ACHN (cell line): ENCODE measurements at regions not wholly inside any gene's neighbourhood (a gene's known extent, or its start where the extent isn't known, plus 50 kb on each side); places are given as distances from the start of the nearest gene placed in this dataset.
A peak's percentile ranks its signal among the peaks of the same experiment; 100 is the strongest.
"Not testable (repeated sequence)": the region's sequence is repeated elsewhere in the genome, so short reads cannot be mapped to it uniquely, and the experiment has no call there.

Experiments used
- DNase-seq: peaks from one replicate; pipeline ENCODE4 v3.0.0-alpha.2; 2015
- in situ Hi-C: cut with HindIII; loops from 2 replicates; pipeline ENCODE4 v1.10.0; 2017; ENCODE audit warnings: low sequenced_read_pairs, low pct_ligation_motif_present, low pct_unique_long_range_greater_than_20kb

- in situ Hi-C loops, result no loop called here
- DNase-seq, result peak; percentile 97
These were observed 518.6 kb upstream of the ZP4 start for GRCh38 chr1:238409191-238409850.

GRCh38 chr1:238408737-238409136 lies 518.0 kb upstream of the ZP4 start:
- no peak for DNase-seq

GRCh38 chr1:238406098-238406860 lies 515.6 kb upstream of the ZP4 start:
- no peak for DNase-seq
- in situ Hi-C loops, result no loop called here

More at GRCh38 chr1:238408737-238409136, 518.0 kb upstream of the ZP4 start:
- in situ Hi-C loops, result no loop called here

GRCh38 chr1:238404921-238405320 lies 514.2 kb upstream of the ZP4 start:
- DNase-seq, result no peak
- in situ Hi-C loops, result no loop called here

- DNase-seq, result no peak
- in situ Hi-C loops, result no loop called here
These were observed 513.8 kb upstream of the ZP4 start for GRCh38 chr1:238404481-238404880.

- in situ Hi-C loops, result no loop called here
These were observed 510.4 kb upstream of the ZP4 start for GRCh38 chr1:238401144-238401543.

GRCh38 chr1:238399558-238399957 lies 508.8 kb upstream of the ZP4 start:
- no peak for DNase-seq
- in situ Hi-C loops, result no loop called here

More at GRCh38 chr1:238401144-238401543, 510.4 kb upstream of the ZP4 start:
- no peak for DNase-seq

GRCh38 chr1:238396140-238396539 lies 505.4 kb upstream of the ZP4 start:
- in situ Hi-C loops, result no loop called here
- no peak for DNase-seq

GRCh38 chr1:238384381-238384780 lies 493.7 kb upstream of the ZP4 start:
- in situ Hi-C loops, result no loop called here
- DNase-seq, result no peak

- no peak for DNase-seq
- in situ Hi-C loops, result no loop called here
These were observed 489.4 kb upstream of the ZP4 start for GRCh38 chr1:238380167-238380566.

- DNase-seq, in situ Hi-C loops: not testable (repeated sequence)
These were observed 488.7 kb upstream of the ZP4 start for GRCh38 chr1:238379446-238379845.

GRCh38 chr1:238377280-238377919 lies 486.7 kb upstream of the ZP4 start:
- DNase-seq, result no peak
- in situ Hi-C loops, result no loop called here

GRCh38 chr1:238370599-238370998 lies 479.9 kb upstream of the ZP4 start:
- DNase-seq, result no peak
- in situ Hi-C loops, result no loop called here

GRCh38 chr1:238364214-238364892 lies 473.6 kb upstream of the ZP4 start:
- DNase-seq, result no peak
- in situ Hi-C loops, result no loop called here

GRCh38 chr1:238360474-238360873 lies 469.8 kb upstream of the ZP4 start:
- no peak for DNase-seq
- in situ Hi-C loops, result no loop called here

GRCh38 chr1:238350471-238350870 lies 459.7 kb upstream of the ZP4 start:
- no peak for DNase-seq
- in situ Hi-C loops, result no loop called here

GRCh38 chr1:238346340-238346739 lies 455.6 kb upstream of the ZP4 start:
- DNase-seq, result no peak
- in situ Hi-C loops, result no loop called here

- in situ Hi-C loops, result no loop called here
- no peak for DNase-seq
These were observed 455.1 kb upstream of the ZP4 start for GRCh38 chr1:238345837-238346236.

GRCh38 chr1:238343852-238344251 lies 453.1 kb upstream of the ZP4 start:
- DNase-seq, result no peak
- in situ Hi-C loops, result no loop called here
